ENCODE measurements at regions not wholly inside any gene's neighbourhood (a gene's known extent, or its start where the extent isn't known, plus 50 kb on each side); places are given as distances from the start of the nearest gene placed in this dataset.

DNA sequence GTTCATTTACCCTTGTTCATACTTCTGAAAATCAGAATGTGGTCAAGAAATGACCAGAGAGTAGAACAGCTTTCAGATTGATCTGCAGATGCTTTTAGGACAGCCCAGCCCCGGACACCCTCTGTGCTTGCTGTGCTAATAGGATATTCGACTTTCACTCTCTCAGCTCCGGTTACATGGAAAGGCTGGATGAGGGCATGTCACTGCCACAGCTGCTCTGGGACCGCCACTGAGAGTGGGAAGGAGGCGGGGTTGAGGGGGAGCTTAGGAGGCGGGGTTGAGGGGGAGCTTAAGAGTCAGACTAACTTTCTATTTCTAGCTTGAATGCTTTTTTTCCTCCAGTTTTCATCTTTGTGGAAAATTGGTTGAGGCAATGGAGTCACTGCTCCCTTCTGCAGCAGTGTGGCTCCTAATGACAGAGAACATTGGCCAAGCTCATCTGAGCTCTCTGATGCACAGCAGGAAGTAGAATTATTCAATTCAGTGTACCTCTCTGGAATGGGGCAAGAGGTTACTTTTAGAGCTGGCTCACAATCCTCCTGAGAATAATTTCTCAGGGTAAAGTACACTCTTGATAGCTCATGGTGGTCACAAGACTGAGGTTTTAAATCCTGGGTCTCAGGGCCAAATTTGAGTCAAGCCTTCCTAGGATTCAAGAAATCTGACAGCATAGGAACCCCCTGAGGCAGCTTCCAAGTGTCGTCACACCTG is 74.6 kb upstream of the NPAS1 start:
- no peak overlapping the region for H3K4me3 ChIP-seq (ENCODE audit: low read depth in 2 of 2, low read length in 2 of 2)
- H3K27me3 ChIP-seq (ENCODE audit: control insufficient read depth, insufficient read depth, low read length): no peaks in the 10 kb centered on the region
- intact Hi-C loops (cut with micrococcal nuclease; ENCODE audit: unreplicated experiment): no loop called here
- CTCF ChIA-PET: no interaction called here
- ATAC-seq (no peak), DNase-seq (ENCODE audit: low read depth, low spot score) (no peak)
- TF ChIP-seq, protein P1, sequence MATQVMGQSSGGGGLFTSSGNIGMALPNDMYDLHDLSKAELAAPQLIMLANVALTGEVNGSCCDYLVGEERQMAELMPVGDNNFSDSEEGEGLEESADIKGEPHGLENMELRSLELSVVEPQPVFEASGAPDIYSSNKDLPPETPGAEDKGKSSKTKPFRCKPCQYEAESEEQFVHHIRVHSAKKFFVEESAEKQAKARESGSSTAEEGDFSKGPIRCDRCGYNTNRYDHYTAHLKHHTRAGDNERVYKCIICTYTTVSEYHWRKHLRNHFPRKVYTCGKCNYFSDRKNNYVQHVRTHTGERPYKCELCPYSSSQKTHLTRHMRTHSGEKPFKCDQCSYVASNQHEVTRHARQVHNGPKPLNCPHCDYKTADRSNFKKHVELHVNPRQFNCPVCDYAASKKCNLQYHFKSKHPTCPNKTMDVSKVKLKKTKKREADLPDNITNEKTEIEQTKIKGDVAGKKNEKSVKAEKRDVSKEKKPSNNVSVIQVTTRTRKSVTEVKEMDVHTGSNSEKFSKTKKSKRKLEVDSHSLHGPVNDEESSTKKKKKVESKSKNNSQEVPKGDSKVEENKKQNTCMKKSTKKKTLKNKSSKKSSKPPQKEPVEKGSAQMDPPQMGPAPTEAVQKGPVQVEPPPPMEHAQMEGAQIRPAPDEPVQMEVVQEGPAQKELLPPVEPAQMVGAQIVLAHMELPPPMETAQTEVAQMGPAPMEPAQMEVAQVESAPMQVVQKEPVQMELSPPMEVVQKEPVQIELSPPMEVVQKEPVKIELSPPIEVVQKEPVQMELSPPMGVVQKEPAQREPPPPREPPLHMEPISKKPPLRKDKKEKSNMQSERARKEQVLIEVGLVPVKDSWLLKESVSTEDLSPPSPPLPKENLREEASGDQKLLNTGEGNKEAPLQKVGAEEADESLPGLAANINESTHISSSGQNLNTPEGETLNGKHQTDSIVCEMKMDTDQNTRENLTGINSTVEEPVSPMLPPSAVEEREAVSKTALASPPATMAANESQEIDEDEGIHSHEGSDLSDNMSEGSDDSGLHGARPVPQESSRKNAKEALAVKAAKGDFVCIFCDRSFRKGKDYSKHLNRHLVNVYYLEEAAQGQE (IDR thresholded peaks at IDR 0.05; ENCODE audit: insufficient read depth in 1 of 2, low read depth in 2 of 2, low read length in 1 of 2): no peak
- no peak for TF ChIP-seq SIN3A (IDR thresholded peaks at IDR 0.05; ENCODE audit: borderline replicate concordance, insufficient read depth, low read depth, low read length)
- no peak for TF ChIP-seq CTCF (IDR thresholded peaks at IDR 0.05)
- TF ChIP-seq POLR2AphosphoS5 (IDR thresholded peaks at IDR 0.05; ENCODE audit: low read depth, low read length): no peak
- no peak for TF ChIP-seq TCF7L2 (IDR thresholded peaks at IDR 0.05; ENCODE audit: low read depth, low read length)
- POLR2A ChIA-PET: interaction anchor here (0.6 to 0.7 kb wide), 3 partner anchors 10 to 287 kb away, joined by 3 to 5 read pairs (median 4); no protein-coding TSS in a partner anchor
- in situ Hi-C loops (cut with HindIII; ENCODE audit: low pct_unique_long_range_greater_than_20kb, low sequenced_read_pairs): no loop called here
- H3K36me3 ChIP-seq (ENCODE audit: control insufficient read depth, insufficient read depth, low read length): no peaks in the 10 kb centered on the region
- H3K27ac ChIP-seq (ENCODE audit: low read length): no peak overlapping the region
- no peaks in the 10 kb centered on the region for H3K9me3 ChIP-seq (ENCODE audit: control insufficient read depth, insufficient read depth, low read depth, low read length)
- 0 out of 2 replicates have a peak, but pooled peaks cover 3% of the 10 kb centered on the region for H3K4me1 ChIP-seq (ENCODE audit: control insufficient read depth, insufficient read depth, low read length)
- BruUV-seq (replicated peaks): no TSS peak

DNA sequence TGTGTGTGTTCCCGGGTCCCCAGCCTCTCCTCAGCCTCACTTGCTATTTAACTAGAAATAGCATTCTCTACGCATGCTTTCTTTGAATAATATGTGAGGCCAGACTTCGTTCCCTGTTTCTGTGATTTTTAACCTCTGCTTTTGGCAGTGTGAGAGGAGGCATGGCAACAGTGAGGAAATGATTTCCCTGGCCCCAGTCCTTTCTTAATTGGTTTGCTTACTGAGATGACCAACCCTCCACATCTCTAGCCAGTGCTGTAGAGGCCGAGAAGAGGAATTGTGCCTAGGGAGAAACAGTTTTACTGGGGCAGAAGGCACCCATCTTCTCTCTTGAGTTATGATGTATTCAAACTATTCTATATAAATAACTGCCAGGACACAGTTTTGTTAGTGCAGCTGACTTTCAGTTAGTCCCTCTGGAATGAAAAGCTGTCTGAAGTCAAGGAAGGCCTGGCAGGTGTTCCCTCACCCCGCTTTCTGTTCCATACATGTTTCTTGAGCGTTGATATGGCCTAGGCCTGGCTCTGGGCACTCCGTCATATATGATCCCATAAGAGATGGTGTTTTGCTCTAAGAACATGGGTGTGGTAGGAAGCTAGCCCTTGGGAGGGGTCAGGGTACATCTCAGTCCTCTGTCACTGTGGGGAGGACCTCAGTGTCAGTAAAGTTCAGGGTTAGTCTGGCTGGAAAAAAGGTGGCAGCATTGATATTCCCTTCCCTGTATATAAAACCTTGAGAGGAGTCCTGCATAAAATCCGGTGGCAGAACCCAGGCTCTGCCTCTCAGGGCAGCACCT is 73.7 kb upstream of the NPAS1 start:
- Histone ChIP-seq H3K27ac (ENCODE audit: low read length) (no peak overlapping the region), H3K36me3 (ENCODE audit: control insufficient read depth, insufficient read depth, low read length) (no peaks in the 10 kb centered on the region)
- POLR2A ChIA-PET: interaction anchor here (0.6 kb wide), 1 partner anchor 288 kb away, joined by 5 read pairs; no protein-coding TSS in a partner anchor

More for the DNA sequence above, 73.7 kb upstream of the NPAS1 start:
- intact Hi-C loops (cut with micrococcal nuclease; ENCODE audit: unreplicated experiment): no loop called here
- DNase-seq (ENCODE audit: low read depth, low spot score) (no peak), ATAC-seq (no peak)
- Histone ChIP-seq H3K9me3 (ENCODE audit: control insufficient read depth, insufficient read depth, low read depth, low read length) (no peaks in the 10 kb centered on the region), H3K4me3 (ENCODE audit: low read depth in 2 of 2, low read length in 2 of 2) (no peak overlapping the region), H3K27me3 (ENCODE audit: control insufficient read depth, insufficient read depth, low read length) (no peaks in the 10 kb centered on the region), H3K4me1 (ENCODE audit: control insufficient read depth, insufficient read depth, low read length) (peaks cover 11% of the 10 kb centered on the region)
- no peak for TF ChIP-seq SIN3A (IDR thresholded peaks at IDR 0.05; ENCODE audit: borderline replicate concordance, insufficient read depth, low read depth, low read length)
- TF ChIP-seq, protein P1 (IDR thresholded peaks at IDR 0.05; ENCODE audit: insufficient read depth in 1 of 2, low read depth in 2 of 2, low read length in 1 of 2): no peak
- no peak for TF ChIP-seq CTCF (IDR thresholded peaks at IDR 0.05)
- no peak for TF ChIP-seq POLR2AphosphoS5 (IDR thresholded peaks at IDR 0.05; ENCODE audit: low read depth, low read length)
- no peak for TF ChIP-seq TCF7L2 (IDR thresholded peaks at IDR 0.05; ENCODE audit: low read depth, low read length)
- BruUV-seq (replicated peaks): no TSS peak
- CTCF ChIA-PET: interaction anchor here (0.6 kb wide), 1 partner anchor 1232 kb away, joined by 3 read pairs; no protein-coding TSS in a partner anchor
- in situ Hi-C loops (cut with HindIII; ENCODE audit: low pct_unique_long_range_greater_than_20kb, low sequenced_read_pairs): no loop called here
